Stimulated activated CD8-positive, alpha-beta memory T cell treated with anti-CD3 and anti-CD28 coated beads, Interleukin-7, amount 100 ng/mL, for 24 hours (primary cell): ENCODE measurements at regions not wholly inside any gene's neighbourhood (a gene's known extent, or its start where the extent isn't known, plus 50 kb on each side); places are given as distances from the start of the nearest gene placed in this dataset.
"Not testable (repeated sequence)": the region's sequence is repeated elsewhere in the genome, so short reads cannot be mapped to it uniquely, and the experiment has no call there.

Experiments used
- DNase-seq: peaks from one replicate; pipeline ENCODE4 v3.0.0-alpha.2; 2020; ENCODE audit warnings: low read depth

DNA sequence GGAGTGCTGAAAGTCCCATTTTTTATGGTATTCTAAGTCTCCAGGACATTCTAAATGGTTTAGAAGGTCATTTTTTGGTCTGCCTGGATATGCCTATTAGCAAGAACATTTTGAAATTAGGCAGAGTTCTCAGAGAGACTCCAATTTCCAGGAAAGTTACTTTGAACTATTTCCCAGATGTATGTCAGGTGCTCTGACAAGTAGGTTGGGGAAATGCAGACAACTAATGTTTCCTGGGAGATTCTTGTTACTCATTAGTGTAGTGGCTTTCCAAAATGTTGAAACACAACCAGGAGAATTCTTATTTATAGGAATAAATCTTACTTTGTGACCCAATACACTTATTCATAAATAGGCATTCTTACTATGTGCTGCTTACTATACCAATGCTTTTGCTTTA, 268.4 kb downstream of the ZNF37A start:
- not testable (repeated sequence) for DNase-seq

- DNase-seq: not testable (repeated sequence)
These were observed 269.9 kb downstream of the ZNF37A start for GRCh38 chr10:38364073-38364472.

DNA sequence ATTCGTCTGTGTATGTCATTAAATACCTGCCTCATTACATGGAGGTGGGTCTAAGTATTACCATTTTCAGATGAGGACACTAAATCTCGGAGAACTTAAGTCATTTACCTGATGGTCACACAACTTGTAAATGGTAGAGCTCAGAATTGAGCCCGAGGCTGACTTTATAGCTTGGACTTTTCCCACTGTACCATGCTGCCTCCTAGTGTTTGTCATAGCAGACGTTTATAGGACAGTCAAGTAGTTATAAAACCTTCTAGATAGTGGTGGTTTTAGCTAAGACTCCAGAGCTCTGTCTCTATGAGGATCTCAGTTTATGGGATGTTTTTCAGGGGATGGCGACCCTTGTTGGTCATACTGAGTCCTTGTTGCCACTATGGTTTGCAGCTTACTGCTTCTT, 271.8 kb downstream of the ZNF37A start:
- DNase-seq: not testable (repeated sequence)

DNA sequence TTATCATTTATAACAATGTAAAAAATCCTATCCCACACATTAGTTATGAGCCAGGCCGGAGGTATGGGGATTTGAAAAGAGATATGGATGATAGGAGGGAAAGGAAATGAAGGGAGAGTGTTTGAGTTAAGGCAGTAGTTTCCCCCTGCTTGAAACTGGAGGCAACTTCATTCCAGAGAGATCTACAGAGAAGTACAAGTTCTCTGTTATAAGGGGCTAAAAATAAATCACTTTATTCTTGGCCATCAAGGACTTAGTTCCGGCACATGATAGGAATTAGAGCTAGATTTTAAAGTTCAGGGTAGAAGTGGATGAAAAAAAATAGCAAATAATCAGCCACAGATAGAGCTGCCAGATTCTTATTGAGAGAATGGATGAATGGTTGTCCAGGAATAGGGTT, 289.7 kb downstream of the ZNF37A start:
- DNase-seq: not testable (repeated sequence)

- DNase-seq: not testable (repeated sequence)
These were observed 292.7 kb downstream of the ZNF37A start for GRCh38 chr10:38386869-38387268.

DNA sequence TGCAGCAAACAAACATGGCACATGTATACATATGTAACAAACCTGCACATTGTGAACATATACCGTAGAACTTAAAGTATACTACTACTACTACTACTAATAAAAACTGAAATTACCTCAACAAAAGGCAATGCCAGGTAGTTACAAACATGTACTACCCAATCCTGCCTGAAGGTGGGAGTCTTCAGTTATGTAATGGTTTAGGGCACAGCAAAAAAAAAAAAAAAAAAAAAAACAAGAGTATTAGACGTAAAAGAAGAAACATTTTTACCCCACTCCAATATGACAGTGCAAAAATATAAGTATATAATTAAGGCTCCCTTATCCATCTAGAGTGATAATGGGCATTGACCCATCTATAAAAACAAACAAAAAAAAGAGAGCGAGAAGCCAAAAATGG, 296.6 kb downstream of the ZNF37A start:
- not testable (repeated sequence) for DNase-seq

DNA sequence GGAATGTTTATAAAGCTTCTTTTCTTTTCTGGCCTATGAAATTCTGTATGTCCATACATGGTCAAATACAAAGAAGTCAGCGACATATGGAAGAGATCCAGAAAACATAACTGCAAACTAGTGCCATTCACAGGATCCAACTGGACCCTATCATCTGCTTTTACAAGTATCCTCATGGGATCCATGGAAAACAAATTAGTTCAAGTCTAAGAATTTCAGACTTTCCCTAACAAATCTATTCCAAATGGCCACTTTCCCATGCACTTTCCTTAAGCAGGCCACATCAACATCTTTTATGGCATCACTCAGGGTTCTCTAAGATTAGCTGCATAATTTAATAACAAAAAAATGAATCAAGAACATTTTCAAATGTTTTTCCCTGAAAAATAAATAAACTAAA, 301.3 kb downstream of the ZNF37A start:
- DNase-seq: not testable (repeated sequence)

- DNase-seq: not testable (repeated sequence)
These were observed 302.2 kb downstream of the ZNF37A start for GRCh38 chr10:38396178-38396954.

DNA sequence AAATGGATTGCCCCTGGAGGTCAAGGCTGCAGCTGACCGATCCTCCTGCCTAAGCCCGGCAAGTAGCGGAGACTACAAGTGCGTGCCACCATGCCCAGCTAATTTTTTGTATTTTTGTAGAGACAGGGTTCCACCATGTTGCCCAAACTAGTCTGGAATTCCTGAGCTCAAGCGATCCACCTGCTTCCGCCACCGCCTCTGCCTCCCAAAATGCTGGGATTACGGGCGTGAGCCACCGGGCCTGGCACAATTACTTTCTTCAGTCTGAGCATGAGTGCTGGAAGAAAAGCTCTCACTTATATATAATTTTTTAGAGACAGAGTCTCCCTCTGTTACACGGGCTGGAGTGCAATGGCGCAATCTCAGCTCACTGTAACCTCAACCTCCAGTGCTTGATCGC, 307.4 kb downstream of the ZNF37A start:
- not testable (repeated sequence) for DNase-seq

DNA sequence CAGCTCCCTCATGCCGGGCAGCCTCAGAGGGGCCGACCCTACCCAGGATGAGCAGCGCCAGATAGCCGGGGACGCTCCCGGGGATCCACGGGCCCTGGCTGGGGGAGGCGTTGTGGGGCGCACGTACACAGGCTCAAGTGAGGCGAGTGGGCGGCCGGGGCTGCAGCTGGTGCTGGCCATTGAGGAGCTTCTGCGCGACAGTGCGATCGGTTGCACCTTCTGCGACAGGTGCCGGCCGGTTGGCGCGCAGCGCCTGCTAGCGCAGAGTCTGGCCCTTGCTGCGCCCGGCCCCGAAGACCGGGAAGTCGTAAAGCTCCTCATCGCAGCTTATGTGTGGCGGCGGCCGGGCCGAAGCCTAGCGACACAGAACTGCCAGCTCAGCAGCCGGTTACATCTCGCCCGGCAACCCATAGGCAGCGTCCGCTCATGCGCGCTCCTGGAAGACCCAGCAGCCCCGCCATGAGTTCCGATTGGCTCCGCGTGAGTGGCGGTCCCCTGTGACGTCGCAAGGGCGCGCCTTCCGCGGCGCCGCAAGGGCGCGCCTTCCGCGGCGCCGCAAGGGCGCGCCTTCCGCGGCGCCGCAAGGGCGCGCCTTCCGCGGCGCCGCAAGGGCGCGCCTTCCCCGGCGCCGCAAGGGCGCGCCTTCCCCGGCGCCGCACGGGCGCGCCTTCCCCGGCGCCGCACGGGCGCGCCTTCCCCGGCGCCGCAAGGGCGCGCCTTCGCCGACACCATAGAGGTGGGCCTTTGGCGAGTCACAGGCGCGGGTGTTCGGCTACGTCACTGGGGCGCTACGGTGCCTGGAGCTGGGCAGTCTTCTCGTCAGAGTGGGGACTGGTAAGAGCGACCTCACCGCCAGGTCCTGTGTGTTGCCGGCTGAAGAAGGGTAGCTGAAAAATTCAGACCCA, 308.6 kb downstream of the ZNF37A start:
- peak; percentile 84 for DNase-seq

DNA sequence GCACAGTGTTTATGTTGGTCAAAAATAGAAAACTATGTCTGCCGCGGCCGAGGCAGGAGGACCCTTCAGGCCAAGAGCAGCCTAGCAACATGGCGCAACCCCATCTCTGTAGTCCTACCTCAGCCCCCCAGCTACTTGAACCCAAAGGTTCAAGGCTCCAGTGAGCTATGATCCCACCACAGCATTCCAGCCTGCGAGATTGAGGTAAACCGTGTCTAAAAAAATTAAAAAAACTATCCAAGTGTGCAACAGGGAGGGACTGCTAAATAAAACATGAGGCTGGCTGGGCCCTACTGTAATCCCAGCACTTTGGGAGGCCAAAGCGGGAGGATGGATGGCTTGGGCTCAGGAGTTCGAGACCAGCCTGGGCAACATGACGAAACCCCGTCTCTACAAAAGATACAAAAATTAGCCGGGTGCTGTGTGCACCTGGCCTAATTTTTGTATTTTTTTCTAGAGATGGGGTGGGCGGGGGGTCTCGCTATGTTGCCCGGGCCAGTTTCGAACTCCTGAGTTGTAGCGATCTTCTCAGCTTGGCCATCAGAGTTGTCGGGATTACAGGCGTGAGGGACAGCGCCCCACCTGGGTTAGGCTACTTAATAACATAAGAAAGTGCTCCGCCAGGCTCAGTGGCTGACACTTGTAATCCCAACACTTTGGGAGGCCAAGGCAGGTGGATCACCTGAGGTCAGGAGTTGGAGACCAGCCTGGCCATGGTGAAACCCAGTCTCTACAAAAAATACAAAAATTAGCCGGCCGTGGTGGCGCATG, 309.4 kb downstream of the ZNF37A start:
- not testable (repeated sequence) for DNase-seq

DNA sequence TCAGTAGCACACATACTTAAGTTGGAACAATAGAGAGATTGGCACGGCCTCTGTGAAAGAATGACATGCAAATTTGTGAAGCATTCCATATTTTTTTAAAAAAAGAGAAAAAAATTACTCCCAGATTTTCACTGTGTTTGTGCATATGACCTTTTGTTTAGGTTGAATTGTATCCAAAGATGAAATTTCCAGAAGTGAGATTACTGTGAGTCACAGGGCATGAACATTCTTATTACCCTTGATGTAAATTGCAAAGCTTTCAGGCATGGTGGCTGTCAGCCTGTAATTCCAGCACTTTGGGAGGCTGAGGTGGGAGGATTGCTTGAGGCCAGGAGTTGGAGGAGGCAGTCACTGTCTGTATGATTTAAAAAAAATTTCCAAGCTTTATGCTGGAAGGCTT, 329.5 kb downstream of the ZNF37A start:
- not testable (repeated sequence) for DNase-seq

- DNase-seq: not testable (repeated sequence)
These were observed 336.1 kb downstream of the ZNF37A start for GRCh38 chr10:38430242-38430641.

GRCh38 chr10:38437359-38437758, 343.2 kb downstream of the ZNF37A start:
- not testable (repeated sequence) for DNase-seq

DNA sequence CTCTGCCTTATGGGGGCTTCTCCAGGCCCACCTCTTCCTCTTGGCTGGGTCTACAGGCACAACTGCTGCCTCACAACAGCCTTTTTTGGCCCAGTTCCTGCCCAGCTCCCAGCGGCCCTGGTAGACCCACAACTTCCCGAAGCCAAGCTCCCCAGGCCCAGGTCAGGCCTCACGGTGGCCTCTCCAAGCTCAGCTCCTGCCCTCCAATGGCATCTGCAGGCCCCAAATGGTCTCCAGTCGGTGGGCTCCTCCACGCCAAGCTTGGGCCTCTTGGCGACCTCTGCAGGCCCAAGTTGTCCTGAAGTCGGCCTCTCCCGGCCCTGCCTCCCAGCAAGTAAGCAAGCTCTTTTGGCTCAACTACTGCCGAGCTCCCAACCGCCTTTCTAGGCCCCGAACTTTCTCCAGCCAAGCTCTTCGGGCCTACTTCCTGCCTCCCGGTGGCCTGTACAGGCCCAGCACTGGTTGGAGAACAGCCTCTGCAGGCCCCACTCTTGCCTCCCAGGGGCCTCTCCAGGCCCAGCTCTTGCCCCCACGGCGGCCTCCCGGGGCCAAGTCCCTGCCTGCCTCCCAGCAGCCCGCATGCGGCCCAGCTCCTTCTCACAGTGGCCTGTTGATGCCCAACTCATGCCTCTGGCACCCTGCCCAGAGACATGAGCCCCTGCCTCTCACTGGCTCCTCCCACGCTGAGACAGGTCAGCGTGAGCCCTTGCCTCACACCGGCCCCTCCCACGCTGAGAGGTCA, 354.6 kb downstream of the ZNF37A start:
- DNase-seq: not testable (repeated sequence)

GRCh38 chr10:38449618-38450017, 355.5 kb downstream of the ZNF37A start:
- not testable (repeated sequence) for DNase-seq

- DNase-seq: not testable (repeated sequence)
These were observed 356.4 kb downstream of the ZNF37A start for GRCh38 chr10:38450372-38451057.

DNA sequence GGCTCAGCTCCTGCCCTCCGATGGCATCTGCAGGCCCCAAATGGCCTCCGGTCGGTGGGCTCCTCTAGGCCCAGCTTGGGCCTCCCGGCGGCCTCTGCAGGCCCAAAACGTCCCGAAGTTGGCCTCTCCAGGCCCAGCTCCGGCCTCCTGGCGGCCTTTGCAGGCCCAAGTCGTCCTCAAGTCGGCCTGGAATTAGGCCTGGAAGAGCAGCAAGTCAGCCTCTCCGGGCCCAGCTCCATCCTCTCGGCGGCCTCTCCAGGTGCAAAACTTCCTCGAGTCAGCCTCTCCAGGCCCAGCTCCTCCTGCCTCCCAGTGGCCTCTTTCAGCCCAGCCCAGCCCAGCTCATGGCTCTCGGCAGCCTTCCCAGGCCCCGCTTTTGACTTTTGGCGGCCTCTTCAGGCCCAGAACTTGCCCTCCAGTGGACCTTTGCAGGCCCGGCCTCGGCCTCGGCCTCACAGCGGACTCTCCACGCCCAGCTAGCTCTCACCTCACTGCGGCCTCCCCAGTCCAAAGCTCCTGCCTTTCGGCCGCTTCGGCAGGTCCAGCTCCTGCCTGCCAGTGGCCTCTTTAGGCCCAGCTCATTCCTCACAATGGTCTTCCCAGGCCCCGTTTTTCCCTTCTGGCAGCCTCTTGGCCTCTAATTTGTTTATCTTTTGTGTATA, 357.3 kb downstream of the ZNF37A start:
- DNase-seq: not testable (repeated sequence)
